Suprapubic skin (tissue), 4 donors: ENCODE measurements at regions not wholly inside any gene's neighbourhood (a gene's known extent, or its start where the extent isn't known, plus 50 kb on each side); places are given as distances from the start of the nearest gene placed in this dataset.

Experiments used
- CTCF ChIP-seq, 2 donors: fragments of 200-600 bp in 1 of 2; fragments of 450-650 bp in 1 of 2; sonication (generic) in 1 of 2; IDR thresholded peaks; one replicate each; pipeline ENCODE4 v1.5.1; 2016 to 2019; ENCODE audit warnings: antibody characterized with exemption in 2 of 2, mild to moderate bottlenecking in 1 of 2, moderate library complexity in 1 of 2
- EP300 ChIP-seq: sonication (generic); formaldehyde crosslinking; IDR thresholded peaks from one replicate; pipeline ENCODE4 v1.6.1; 2017; ENCODE audit warnings: antibody characterized with exemption
- POLR2A ChIP-seq, 2 donors: fragments of 450-650 bp; IDR thresholded peaks; one replicate each; pipeline ENCODE4 v1.6.1; 2017; ENCODE audit warnings: antibody characterized with exemption in 2 of 2, mild to moderate bottlenecking in 2 of 2, moderate library complexity in 2 of 2
- POLR2AphosphoS5 ChIP-seq, 3 donors: sonication (generic); formaldehyde crosslinking; IDR thresholded peaks; one replicate each; pipeline ENCODE4 v1.6.1; 2017; ENCODE audit warnings: antibody characterized with exemption in 3 of 3

GRCh38 chr20:48317578-48317977, 510.2 kb downstream of the PREX1 start:
- TF ChIP-seq CTCF (IDR thresholded peaks at IDR 0.05) (no peak), POLR2A (IDR thresholded peaks at IDR 0.05) (no peak), POLR2AphosphoS5 (IDR thresholded peaks at IDR 0.05) (no peak), EP300 (no peak)
